VCaP (cell line): ENCODE measurements at regions not wholly inside any gene's neighbourhood (a gene's known extent, or its start where the extent isn't known, plus 50 kb on each side); places are given as distances from the start of the nearest gene placed in this dataset.

Source experiments
- H3K27ac ChIP-seq: fragments of 450-650 bp; 2 replicates; pipeline ENCODE4 v1.5.1; 2017
- TF ChIP-seq, protein P1 (sequence below): fragments of 450-650 bp; conservative IDR thresholded peaks from 2 replicates; pipeline ENCODE4 v1.5.1; 2017; ENCODE audit warnings: mild to moderate bottlenecking, moderate library complexity

DNA sequence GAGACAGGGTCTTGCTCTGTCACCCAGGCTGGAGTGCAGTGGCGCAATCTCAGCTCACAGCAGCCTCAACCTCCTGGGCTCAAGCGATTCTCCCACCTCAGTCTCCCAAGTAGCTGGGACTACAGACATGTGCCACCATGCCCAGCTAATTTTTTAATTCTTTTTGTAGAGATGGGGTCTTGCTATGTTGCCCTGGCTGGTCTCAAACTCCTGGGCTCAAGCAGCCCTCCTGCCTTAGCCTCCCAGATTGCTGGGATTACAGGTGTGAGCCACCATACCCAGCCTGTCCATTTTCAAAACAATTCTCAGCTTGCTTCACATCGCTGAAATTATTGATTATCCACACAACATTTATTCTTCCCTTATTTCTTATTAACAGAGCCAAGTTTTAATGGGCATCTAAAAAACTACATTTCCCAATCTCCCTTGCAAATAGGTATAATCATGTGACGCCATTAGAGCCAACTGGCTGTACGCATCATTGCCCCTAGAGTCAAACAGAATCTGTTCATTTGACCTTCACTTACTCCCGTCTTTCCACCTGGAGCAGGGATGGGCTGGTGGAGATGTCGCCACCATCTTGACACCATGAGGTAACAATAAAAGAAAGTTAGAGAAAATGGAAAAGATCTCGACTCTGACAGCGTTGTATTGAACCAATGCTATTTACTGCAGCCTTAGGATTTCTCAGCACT lies 148.0 kb upstream of the FOXF1 start:
- H3K27ac ChIP-seq, result no peak overlapping the region
- TF ChIP-seq, protein P1, sequence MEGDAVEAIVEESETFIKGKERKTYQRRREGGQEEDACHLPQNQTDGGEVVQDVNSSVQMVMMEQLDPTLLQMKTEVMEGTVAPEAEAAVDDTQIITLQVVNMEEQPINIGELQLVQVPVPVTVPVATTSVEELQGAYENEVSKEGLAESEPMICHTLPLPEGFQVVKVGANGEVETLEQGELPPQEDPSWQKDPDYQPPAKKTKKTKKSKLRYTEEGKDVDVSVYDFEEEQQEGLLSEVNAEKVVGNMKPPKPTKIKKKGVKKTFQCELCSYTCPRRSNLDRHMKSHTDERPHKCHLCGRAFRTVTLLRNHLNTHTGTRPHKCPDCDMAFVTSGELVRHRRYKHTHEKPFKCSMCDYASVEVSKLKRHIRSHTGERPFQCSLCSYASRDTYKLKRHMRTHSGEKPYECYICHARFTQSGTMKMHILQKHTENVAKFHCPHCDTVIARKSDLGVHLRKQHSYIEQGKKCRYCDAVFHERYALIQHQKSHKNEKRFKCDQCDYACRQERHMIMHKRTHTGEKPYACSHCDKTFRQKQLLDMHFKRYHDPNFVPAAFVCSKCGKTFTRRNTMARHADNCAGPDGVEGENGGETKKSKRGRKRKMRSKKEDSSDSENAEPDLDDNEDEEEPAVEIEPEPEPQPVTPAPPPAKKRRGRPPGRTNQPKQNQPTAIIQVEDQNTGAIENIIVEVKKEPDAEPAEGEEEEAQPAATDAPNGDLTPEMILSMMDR, result no peak

- H3K27ac ChIP-seq, result no peak overlapping the region
- TF ChIP-seq, protein P1, result no peak
Observed at GRCh38 chr16:86363057-86363490, 147.3 kb upstream of the FOXF1 start.

GRCh38 chr16:86363836-86364618 lies 146.3 kb upstream of the FOXF1 start:
- TF ChIP-seq, protein P1, result no peak
- no peak overlapping the region for H3K27ac ChIP-seq

- TF ChIP-seq, protein P1, result no peak
- no peak overlapping the region for H3K27ac ChIP-seq
Observed at GRCh38 chr16:86364653-86365380, 145.5 kb upstream of the FOXF1 start.

- TF ChIP-seq, protein P1, result no peak
- H3K27ac ChIP-seq, result no peak overlapping the region
Observed at GRCh38 chr16:86365513-86366273, 144.6 kb upstream of the FOXF1 start.

GRCh38 chr16:86366481-86366880 lies 143.8 kb upstream of the FOXF1 start:
- no peak overlapping the region for H3K27ac ChIP-seq
- TF ChIP-seq, protein P1, result no peak
